Glomerular endothelial cell (primary cell): ENCODE measurements at regions not wholly inside any gene's neighbourhood (a gene's known extent, or its start where the extent isn't known, plus 50 kb on each side); places are given as distances from the start of the nearest gene placed in this dataset.
A peak's percentile ranks its signal among the peaks of the same experiment; 100 is the strongest.

ENCODE experiments used
- DNase-seq: peaks from one replicate; pipeline ENCODE4 v3.0.0-alpha.2; 2011; ENCODE audit warnings: low read depth, low spot score; ENCODE audit errors: extremely low read depth

- DNase-seq = no peak
Measured at GRCh38 chr5:90201923-90202322, 207.6 kb downstream of the CETN3 start.

- DNase-seq = no peak
Measured at GRCh38 chr5:90193185-90193822, 216.3 kb downstream of the CETN3 start.

GRCh38 chr5:90191352-90192045, 218.1 kb downstream of the CETN3 start:
- no peak for DNase-seq

GRCh38 chr5:90185897-90186468, 223.6 kb downstream of the CETN3 start:
- no peak for DNase-seq

GRCh38 chr5:90184764-90185163, 224.8 kb downstream of the CETN3 start:
- no peak for DNase-seq

DNA sequence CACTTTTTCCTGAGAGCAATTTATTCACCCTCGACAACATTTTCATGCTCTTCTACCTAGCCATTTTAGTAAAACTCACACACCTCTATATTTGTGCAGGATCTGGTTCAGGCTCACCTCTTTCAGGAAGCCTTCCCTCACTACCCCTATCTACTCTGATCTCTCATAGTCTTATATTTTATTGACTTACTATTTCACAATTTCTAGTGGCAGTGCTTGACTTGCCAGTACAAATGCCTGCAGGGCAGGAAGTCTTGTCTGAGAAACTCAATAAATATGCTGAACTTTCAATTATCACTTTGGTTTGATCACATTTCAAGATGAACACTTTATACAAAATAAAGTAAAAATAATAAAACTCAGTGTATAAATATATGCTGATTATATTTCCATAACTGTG, 226.8 kb downstream of the CETN3 start:
- DNase-seq = no peak

- DNase-seq = no peak
Measured at GRCh38 chr5:90174236-90174635, 235.3 kb downstream of the CETN3 start.

DNA sequence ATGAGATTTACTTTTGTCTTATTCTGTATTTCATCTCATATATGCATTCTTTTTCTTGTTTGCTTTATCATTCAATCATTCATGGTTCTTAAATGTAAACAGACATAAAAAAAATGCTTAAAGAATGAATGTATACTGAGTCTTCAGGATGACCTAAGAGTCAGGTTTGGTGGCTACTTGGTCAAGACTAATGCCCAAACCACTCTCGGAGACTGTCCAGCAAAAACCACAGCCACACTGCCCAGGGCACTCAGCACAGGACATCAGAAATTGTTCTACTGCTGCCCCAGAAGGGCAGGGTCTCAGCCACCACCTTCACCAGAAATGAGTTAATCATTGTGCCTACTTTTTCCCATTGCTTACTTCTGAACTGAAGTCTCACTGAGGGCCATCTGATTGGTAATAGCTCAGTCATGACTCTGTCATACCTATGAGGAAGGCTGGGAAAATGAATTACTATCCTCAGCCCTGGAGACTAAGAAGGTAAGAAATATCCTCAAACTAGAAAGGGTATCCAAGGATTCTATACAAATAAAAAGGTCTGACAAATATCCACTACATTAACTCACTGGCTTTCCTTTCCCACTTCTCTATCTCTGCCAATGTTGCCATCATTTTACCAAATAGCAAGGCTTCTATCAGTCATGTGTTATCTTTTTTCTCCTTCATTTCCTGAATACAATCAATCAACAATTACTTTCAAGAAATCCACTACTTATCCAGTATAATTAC, 236.1 kb downstream of the CETN3 start:
- DNase-seq = no peak

DNA sequence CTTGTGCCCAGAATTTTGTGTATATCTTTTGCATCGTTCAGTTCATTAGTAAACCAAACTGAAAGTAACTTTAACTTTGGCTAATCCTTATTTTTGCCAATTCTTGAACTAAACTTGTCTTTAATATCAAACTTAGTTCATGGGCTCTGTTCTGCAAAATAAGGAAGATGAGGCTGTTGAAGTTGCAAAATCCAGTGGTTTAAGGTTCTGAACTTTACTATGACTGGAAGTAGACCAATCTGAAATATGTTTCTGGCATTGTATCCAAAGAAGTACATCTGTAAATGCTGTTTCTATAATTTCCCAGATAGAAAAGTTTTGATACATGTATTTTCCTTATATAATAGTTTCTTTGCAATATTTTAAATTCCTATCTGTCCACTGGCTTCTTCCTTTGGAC, 238.1 kb downstream of the CETN3 start:
- DNase-seq = no peak

GRCh38 chr5:90170261-90170660, 239.3 kb downstream of the CETN3 start:
- DNase-seq = no peak

- no peak for DNase-seq
Measured at GRCh38 chr5:90169078-90169477, 240.5 kb downstream of the CETN3 start.

GRCh38 chr5:90168399-90168798, 241.2 kb downstream of the CETN3 start:
- DNase-seq = no peak

DNA sequence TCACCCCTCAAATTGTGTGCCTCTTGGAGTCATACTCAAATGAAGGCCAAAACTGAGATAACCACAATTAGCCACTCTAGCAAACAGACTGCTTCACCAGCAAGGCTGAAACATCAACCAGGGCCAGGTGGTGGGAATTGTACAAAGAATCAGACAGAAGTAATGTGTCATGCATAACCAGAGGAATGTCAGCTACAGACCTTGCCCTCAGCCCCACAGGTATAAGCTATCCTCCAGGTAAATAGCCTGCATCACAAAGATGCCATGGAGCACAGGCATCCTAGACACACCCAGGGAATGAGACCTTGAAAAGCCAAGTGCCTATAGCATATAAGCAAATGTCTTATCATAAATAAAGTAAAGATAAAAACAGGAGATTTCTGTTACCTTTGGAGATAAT, 242.7 kb downstream of the CETN3 start:
- no peak for DNase-seq

DNA sequence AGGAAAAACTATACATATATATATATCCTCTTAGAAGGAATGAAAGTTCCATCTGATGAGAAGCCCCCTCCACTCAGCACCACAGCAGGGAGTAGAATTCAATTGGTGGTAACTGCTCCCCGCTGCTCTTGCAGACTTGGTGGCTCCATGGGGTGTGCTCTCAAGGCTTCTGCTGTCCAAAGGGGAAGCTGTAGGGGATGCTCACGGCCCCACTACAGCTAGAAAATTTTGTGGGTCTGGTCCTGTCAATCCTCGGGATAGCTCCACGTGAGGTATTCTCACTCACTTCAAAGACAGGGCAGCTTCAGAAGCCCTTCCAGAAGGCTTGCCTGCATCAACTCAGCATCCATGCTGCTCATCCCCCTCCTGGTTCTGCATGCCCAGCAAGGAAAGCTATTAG, 247.2 kb downstream of the CETN3 start:
- DNase-seq = no peak

DNA sequence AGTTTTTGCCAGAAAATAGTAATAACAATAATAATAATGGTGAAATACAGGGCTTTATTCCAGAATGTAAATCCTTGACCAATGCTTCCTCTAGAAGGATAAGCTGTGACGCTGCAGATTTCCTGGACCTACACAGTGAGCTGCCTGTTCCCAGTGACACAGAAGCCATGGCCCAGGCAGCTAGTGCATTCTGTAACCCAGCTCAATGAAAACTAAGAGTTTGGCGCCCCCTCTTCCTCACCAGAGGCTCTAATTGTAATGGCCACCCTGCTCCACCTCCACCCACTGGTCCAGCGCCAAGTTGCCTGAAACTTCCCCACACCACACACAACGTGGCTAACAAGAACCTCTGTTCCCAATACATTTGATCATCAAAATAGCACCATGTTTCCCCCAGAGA, 248.1 kb downstream of the CETN3 start:
- DNase-seq = peak; percentile 27

GRCh38 chr5:90158131-90158530, 251.4 kb downstream of the CETN3 start:
- no peak for DNase-seq

GRCh38 chr5:90153031-90153430, 256.5 kb downstream of the CETN3 start:
- DNase-seq = no peak

GRCh38 chr5:90144625-90145327, 264.8 kb downstream of the CETN3 start:
- DNase-seq = no peak

DNA sequence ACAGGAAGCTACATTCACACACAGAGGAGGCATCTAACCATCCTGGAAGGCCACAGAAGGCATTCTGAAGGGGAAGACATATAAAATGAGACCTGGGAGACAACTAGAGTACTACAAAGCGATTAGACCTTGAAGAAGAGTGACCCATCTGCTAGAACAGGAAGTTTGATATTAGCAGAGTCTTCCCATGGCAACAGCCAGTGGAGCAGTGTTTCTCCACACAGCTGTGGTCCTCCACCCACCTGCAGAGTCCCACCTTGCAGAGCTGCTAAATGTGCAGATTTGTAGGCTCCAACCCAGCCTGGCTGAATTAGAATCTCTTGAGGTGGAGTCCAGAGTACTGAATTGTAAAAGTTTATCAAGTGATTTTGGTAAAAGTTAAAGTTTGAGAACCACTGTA, 267.0 kb downstream of the CETN3 start:
- DNase-seq = no peak

- DNase-seq = no peak
Measured at GRCh38 chr5:90141984-90142383, 267.6 kb downstream of the CETN3 start.

GRCh38 chr5:90136952-90137528, 272.5 kb downstream of the CETN3 start:
- DNase-seq = no peak
